HG03135 (cell line): ENCODE measurements at regions not wholly inside any gene's neighbourhood (a gene's known extent, or its start where the extent isn't known, plus 50 kb on each side); places are given as distances from the start of the nearest gene placed in this dataset.

Source experiments
- ATAC-seq: cut with Tn5 transposase; IDR thresholded peaks from one replicate; pipeline ENCODE4 v1.9.1; 2021; ENCODE audit warnings: mild to moderate bottlenecking, moderate library complexity; ENCODE audit not compliant: unreplicated experiment

DNA sequence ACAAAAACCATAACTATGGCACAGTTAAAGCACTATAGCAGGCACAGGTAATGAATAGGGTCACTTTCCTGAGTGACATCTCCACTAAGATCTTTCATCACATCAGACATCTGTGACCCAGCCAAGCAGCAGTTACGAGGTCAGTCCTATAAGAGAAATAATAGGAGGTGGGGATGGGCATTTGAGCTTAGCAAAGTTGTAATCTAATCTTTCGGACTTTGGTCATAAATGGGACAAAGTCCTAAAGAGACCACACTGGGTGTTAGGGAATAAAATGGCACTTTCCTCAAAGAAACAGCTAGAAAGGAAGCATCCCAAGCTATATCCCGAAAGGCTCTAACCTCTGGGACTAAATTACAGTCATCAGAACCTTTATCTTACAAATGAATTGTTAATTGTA lies 432.2 kb downstream of the PIK3R1 start:
- ATAC-seq = no peak

DNA sequence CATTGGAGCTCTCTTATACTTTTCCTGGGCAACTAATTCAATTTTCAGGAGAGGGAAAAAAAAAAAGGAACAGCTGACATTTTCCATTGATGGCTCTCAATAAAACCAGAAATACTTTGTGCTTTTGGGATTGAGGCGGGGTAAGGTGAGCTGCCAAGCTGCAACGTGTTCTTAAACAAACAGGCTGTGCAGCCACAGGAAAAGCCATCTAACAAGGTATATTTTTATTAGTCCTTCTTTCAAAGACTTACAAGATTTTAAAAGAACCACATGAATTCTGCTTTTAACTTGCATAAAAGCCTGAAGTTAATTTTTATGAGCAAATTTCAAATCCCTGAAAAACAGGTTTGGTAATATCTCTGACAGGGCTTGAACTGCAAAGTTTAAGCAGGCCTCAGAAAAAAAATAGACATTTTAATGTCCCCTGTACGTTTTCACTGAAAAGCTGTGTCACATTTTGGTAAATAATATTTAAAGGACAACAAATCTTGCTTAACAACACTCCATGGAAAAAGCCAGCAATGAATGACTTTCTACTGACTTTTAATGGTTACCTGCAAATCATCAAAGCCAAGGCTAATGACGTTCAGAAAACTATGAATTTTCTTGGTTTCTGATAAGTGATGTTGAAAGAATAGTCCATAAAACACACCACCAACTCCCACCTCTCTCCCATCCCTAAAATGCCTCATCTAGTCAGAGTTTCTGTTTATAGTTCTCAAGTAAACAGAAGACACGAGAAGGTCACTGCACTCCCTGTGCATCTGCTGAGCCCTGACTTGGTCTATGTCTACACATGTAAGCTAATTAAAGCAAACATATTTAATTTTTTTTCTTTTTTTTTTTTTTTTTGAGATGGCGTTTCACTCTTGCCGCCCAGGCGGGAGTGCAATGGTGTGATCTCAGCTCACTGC lies 433.6 kb downstream of the PIK3R1 start:
- no peak for ATAC-seq

DNA sequence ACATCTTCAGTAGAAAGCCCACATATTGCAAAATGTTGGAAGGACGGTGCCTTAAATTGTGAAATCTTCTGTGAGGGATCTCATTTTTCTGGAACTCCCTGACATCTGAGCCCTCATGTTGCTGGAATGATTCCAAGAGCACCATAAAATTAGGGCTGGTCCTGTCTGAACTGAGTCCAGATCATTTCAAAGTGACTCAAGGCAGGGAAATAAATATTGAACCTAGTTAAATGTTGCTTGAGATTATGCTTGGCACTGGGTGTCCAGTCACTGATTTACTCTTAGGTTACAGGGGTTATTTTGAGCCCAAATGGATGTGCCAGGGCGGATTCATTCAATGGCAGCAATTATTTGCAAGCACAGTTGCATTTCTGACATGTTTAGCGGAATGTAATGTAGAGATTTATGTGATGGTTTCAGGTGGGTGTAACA lies 437.0 kb downstream of the PIK3R1 start:
- ATAC-seq = no peak

DNA sequence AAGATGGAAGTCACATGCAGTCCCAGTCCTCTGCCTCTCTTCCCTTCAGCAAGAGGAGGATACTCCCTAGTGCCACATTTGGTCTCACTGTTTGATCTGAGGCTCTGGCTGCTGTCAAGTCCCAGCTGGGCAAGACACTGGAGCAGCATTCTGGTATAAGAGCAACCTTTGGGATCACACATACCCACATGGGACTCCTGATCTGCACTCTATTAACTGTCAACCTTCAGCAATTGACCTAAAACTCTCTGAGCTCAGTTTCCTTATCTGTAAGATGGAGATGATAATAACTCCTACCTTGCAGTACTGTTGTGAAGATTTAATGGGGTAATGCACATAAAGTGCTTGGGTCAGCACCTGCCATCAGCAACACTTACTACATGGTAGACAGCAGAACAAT lies 437.9 kb downstream of the PIK3R1 start:
- no peak for ATAC-seq

DNA sequence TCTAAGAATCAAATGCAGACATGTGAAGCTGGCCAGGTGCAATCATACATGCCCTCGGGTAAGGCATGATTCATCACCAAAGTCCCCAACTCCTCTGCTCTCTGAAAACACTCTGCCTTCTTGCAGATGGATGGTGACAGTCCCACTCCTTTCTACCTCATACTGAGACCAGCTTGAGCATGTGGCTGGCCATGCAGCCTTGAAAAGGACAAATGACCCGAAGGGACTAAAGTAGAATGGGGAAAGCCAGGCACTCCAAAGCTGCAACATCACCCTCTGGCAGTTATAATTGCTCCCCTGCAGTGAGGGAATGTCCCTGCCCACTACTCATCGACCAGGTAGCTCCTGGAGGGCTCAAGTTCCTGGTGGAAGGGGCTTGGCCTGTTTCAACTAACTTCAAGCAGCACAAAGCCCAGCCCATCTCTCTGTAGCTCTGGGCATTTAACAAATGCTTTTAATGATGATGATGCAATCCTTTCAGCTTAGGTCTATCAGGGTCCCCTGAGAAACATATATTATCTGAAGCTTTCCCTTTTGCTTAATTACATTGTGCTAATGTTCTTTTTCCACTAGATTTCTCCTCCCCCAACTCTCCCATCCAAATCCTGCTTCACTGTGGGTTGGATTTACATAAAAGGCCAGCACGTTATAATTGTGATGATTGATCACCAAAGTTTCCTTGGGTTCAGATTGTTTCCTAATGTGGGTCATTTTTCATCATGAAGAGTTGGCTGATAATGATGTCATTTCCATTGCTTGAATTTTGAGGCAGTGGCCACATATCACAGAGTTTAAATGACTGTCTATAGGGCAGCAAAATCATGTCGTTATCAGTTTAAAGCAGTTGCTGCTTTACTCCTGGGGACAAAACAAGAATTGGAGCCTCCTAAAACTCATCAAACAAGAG lies 436.5 kb upstream of the SLC30A5 start:
- no peak for ATAC-seq

DNA sequence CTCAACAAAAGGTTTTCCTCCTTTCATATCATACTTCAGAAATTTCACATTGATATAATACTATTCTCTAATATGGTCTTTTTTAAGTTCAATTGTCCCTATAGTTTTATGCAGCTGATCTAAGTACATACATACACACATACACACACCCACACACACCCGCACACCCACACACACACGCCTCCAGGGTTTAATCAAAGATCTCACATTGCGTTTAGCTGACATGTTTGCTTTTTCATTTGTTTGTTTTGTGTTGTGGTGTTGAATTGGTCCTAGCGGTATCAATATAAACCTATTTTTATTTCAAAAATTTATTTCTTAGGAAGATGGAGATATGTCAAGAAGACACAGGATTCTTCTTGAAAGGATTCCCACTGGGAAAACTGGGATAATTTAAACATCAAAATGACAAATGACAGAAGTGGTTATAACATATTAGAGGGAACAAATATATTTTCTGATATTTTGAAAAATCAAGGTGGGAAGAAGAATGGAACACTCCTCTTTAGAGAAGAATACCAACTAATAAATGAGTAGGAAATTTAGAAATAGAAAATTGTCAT lies 434.9 kb upstream of the SLC30A5 start:
- no peak for ATAC-seq

DNA sequence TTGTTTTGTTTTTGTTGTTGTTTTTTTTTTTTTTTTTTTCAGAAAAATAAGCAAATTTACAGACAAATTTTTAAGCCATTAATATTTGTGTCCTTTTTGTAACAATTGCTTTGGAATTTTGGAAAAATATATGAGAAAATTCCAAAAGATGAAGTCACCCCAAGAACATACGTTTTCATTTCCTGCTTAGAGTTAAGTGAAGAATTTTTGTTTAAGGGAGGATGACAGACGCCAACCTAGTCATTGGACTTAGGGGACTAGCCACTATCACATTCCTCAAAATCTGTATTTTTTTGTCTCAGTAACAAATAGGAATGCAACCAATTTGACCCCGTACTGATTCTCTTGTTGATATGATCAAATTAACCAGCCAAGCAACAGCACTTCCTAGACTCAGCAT lies 433.9 kb upstream of the SLC30A5 start:
- ATAC-seq = no peak

DNA sequence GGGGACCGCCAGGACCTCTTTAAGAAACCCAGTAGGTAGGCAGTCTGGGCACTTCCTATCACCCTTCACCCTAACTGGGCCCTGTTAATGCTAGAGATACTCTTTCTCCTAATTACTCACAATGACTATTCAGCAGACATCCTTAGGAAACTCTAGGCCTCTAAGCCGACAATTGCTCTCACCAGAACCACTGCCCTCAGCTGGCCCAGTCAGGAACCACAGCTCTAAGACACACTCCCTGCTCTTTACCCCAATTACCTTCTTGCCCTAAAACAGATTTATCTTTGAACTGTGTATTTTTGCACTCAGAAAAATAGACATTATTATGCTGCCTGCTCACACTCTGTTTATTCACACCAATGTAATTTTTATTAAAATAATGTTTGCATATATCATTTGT lies 432.6 kb upstream of the SLC30A5 start:
- ATAC-seq = no peak

DNA sequence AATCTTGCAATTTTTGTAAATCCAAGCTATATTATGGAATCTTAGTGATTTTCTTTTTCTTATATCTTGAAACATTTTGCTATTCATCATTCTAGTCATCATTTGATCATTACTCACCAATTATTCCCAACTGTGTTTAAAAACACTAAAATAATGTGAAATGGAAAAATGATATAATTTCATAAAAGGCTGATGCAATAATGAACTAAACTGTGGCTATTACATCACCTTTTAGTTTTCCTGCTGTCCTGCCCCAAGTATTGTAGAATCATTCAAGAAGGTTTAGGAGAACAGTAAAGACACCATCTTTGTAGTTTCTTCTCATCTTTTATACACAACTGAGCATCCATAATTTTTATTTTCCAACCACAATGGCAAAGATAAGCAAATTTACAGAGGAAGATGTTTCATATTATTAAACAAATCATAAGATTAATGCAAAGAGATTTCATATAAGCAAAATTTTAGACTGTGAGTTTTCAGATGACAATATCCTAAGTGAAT lies 431.0 kb upstream of the SLC30A5 start:
- ATAC-seq = no peak

DNA sequence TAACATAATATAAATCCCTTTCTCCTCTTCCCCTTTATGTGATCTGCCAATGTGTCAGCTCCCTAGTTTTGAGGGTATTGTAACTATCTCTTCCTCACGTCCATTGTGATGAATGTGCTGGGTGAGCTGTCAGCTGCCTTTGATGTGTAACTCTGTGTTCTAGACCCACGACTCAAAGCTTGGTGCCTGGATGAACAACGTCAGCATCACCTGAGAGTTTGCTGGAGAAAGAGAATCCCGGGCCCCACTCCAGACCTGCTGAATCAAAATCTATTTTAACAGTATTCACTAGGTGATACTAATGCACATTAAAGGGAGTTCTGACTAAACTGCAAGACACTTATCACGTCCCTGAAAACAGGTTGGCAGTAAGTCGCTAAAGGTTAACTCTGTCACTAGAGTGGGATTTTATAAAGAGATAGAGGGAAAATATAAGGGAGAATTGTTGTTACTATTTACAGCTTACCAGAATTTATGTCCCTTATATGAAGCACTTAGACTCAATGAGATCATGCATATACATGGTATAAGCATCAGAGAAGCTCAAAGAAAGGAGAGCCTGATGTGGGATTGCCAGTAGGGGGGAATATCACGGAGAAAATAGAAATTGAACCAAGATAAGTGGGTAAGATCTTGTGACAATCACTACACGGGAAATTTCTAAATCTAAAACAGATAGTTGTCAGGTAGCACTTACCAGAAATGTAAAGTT lies 423.8 kb upstream of the SLC30A5 start:
- no peak for ATAC-seq

DNA sequence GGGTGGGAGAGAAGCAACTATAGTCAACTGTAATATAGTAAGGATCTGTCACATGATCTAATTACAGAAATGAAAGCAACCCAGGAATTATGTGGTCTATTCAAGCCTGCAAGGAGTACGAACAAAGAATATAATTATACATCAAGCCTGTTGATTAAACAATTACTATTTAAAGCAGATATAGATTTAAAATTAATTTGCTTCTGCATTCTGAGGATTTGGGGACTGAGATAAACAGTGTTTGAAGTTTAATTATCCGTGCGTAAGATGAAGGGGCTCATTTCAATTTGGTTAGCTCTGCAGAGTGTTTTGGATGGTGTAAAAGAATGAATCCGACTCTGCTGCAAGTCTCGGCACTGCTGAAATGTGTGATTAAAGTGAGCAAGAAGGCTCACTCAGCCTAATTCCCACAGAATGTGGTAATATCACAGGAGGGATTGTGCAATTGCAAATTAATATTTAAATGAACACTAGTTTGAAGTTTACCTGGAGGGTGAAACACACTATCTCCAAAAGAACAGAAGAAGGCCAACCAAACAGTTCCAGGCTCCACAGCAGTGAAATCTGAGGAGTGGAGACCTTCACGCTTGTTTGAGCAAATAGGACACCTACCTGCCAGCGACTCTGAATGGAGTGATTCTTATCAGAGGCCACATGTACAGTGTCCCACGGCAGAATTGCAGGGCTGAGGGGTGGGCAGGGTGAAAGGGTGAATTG lies 420.6 kb upstream of the SLC30A5 start:
- no peak for ATAC-seq

DNA sequence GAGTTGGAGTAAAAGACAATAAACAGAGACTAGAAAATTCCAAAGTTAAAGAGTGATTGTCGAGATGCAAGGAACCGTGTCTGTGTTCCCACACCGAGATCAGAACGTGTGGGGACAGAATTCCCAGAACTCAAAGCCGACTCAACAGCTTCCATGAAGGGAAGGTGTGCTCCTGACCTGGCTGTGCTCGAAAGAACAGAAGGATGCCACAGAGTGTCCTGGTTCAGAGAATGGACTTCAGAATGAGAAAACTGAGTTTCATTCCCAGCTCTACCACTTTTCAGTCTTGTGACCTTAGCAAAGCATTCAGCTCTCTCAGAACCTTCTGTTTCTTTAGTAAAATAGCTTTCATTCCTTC lies 420.0 kb upstream of the SLC30A5 start:
- ATAC-seq = no peak

DNA sequence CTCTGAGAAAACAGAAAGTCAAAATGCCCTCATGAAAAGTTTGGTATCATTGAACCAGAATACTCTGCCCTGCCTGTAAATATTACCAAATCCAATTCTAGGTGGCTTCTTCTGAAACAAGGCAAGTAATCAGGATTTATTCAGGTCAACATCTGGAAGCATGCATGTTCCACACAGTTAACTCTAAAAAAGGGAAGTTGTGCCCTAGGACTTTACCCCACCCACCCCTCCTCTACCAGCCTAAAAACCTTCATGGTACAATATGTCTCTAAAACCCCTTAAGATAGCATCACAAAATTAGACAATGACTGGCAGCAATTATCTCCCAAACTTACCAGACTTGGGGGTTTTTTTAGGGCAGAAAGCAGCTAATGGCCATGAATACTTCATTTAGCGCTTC lies 414.8 kb upstream of the SLC30A5 start:
- no peak for ATAC-seq

DNA sequence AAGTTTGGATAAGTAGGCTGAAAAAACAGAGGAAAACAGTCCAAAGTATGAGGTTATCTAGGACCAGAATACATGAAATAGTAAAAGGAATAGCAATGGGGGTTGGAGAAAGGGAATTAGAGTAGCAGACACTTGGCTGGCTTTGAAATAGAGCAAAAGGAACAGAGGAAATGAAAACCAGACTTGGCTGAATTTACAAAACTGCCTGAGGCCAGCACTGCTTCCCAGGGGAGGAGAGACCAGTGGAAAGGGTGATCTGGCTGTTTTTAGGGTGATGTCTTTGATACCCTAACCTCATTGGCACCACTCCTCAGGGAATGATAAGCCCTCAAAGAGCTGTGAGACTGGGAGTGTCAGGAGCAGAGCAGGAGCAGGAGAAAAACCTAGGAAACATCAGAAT lies 413.4 kb upstream of the SLC30A5 start:
- no peak for ATAC-seq

DNA sequence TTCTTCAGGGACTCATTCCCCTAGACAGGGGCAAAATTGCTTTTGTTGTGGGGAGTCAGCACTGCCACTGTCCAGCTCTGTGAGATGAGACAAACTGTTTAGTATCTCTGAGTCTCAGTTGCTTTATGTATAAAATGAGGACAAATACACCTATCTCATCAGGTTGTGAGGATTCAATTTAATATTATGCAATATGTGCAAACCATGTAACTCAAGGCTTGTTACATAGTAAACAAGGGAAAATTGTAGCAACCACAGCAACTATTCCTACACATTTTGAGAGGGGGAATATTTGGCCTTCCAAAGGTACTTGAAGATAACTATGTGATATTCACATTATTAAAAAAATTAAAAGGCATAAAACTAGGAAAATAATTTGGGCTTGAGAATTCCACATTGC lies 411.9 kb upstream of the SLC30A5 start:
- no peak for ATAC-seq

DNA sequence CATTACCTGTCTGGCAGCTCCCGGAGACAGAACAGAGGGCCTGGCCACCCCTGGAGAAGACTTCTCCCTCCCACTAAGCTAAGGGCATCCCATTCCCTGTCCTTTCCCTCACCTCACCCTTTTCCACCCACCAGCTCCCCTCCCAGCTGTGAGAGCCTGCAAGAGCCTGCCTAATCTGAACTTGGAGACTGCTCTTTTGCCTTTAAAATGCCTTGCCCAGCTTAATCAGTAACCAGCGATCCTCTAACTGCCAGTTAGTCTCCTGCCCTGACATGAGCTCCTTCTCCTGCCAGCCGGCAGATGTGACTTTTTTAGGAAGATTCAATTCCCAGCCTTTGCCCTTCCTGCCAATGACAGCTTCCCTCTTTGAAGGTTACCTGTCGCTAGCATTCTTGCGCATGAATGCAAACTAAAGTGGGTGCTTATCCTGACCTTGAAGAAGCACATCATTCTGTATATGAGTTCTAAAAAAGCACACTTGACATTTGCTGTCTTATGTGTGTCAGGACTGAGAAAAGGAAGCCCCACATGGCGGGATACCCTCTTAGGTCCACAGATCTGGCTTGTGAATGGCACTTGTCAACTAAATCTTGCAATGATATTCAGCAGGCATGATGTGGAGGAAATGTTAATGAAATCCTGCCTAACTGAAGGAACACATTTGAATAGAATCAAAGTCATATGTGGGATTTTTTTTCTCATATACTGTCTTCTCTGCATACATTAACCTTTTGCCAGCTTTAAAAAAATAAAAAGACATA lies 411.2 kb upstream of the SLC30A5 start:
- no peak for ATAC-seq

DNA sequence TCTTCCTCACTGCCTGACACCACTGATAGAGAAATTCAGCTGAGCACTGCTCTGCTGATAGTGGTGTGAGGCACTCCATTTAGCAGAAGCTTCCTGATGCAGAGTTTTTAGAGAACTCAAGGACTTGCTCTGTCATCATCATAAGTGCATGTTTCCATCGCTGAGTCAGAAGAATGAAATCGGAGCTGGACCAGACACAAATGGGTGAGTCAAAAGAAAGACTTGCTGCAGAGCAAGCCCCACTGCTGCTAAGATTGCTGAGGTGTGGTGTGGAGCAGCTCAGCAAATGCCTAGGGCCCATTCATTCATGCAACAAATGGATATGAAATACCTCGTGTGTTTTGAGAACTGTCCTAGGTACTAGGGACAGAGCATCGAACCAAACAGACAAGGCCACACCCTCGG lies 410.2 kb upstream of the SLC30A5 start:
- no peak for ATAC-seq

DNA sequence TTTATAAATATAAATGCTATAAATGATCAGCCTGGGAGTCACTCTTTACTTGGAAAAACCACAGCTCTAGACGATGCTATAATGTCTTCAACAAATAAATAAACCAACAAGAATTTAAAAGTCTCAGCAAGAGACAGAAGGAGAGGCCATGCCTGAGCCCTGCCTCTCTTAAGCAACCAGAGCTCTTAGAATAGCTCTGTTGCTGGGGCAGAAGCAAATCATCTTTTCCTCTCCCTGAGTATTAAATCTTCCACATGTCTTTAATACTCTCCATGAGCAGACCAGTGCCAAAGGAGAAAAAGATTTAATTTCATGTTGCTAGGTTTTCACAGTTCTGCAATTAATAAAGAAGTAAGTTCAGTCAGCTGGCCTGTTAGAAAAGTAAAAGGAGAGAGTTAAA lies 408.0 kb upstream of the SLC30A5 start:
- ATAC-seq = no peak

DNA sequence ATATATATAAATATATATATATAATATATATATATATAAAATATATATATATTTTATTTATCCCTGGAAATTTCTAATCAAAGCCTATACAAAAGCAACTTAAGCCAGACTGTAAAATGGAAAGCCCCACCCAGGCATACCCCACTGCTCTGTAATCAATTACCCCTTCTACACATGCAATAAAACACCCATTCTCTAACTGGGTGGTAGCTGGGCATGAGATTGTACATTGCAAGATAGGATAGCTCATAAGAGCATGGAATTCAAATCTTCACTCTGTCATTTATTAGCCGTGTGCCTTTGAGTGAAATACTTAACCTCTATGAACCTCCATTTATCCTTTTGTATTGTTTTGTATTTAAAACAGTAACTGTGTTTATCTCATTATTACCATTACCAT lies 405.3 kb upstream of the SLC30A5 start:
- ATAC-seq = no peak
